A673 (cell line): ENCODE measurements at regions not wholly inside any gene's neighbourhood (a gene's known extent, or its start where the extent isn't known, plus 50 kb on each side); places are given as distances from the start of the nearest gene placed in this dataset.

Experiments used
- BruUV-seq: library from RNA; stranded (reverse); fragments of 400-500 nt; replicated peaks from 2 replicates; lab custom pipeline; 2021; lab: Mats Ljungman, UMichigan
- CTCF ChIA-PET: fragments of 300-600 bp; sonication (Branson Sonifier 250); formaldehyde crosslinking; loops from one replicate; lab custom pipeline; 2022; ENCODE audit warnings: antibody characterized with exemption; lab: Charles Lee
- POLR2A ChIA-PET: fragments of 300-600 bp; sonication (Branson Sonifier 250); formaldehyde crosslinking; loops from one replicate; lab custom pipeline; 2022; ENCODE audit warnings: antibody characterized with exemption; ENCODE audit not compliant: low non-redundant PET; lab: Charles Lee
- DNase-seq: peaks from one replicate; pipeline ENCODE4 v3.0.0-alpha.2; 2015; ENCODE audit warnings: low spot score
- H3K27ac ChIP-seq: fragments of 200-600 bp; sonication (generic); 2 replicates; pipeline ENCODE4 v1.5.1; 2016; ENCODE audit warnings: mixed run types, low read depth, mild to moderate bottlenecking, mixed read lengths, antibody characterized with exemption, low read length; ENCODE audit not compliant: poor library complexity, severe bottlenecking
- H3K27me3 ChIP-seq: fragments of 200-600 bp; sonication (generic); replicated peaks from 2 replicates; pipeline ENCODE4 v1.6.1; 2017; ENCODE audit warnings: mixed run types, low read depth, mild to moderate bottlenecking, mixed read lengths, antibody characterized with exemption, low read length; ENCODE audit not compliant: insufficient read depth, poor library complexity
- H3K36me3 ChIP-seq: fragments of 200-600 bp; sonication (generic); 2 replicates; pipeline ENCODE4 v1.6.1; 2016; ENCODE audit warnings: mixed run types, mild to moderate bottlenecking, mixed read lengths, antibody characterized with exemption, low read length; ENCODE audit not compliant: insufficient read depth, poor library complexity, severe bottlenecking
- H3K4me1 ChIP-seq: fragments of 200-600 bp; sonication (generic); 2 replicates; pipeline ENCODE4 v1.6.1; 2017; ENCODE audit warnings: mixed run types, mild to moderate bottlenecking, mixed read lengths, antibody characterized with exemption, low read length; ENCODE audit not compliant: insufficient read depth, poor library complexity, severe bottlenecking
- H3K4me3 ChIP-seq: fragments of 200-600 bp; sonication (generic); 2 replicates; pipeline ENCODE4 v1.5.1; 2016; ENCODE audit warnings: low read depth, mixed run types, mild to moderate bottlenecking, mixed read lengths, low read length; ENCODE audit not compliant: poor library complexity, severe bottlenecking
- H3K9me3 ChIP-seq: fragments of 200-600 bp; sonication (generic); 2 replicates; pipeline ENCODE4 v1.6.1; 2016; ENCODE audit warnings: mixed run types, low read depth, mild to moderate bottlenecking, mixed read lengths, antibody characterized with exemption, low read length; ENCODE audit not compliant: poor library complexity, severe bottlenecking
- EZH2 ChIP-seq: fragments of 200-600 bp; sonication (generic); IDR thresholded peaks from 2 replicates; pipeline ENCODE4 v1.6.1; 2017; ENCODE audit warnings: borderline replicate concordance, low read depth, mild to moderate bottlenecking, mixed read lengths, antibody characterized with exemption, low read length; ENCODE audit not compliant: poor library complexity, severe bottlenecking
- intact Hi-C: fragments of 100-400 bp; cut with micrococcal nuclease; formaldehyde crosslinking; loops from one replicate; pipeline ENCODE4 v1.10.0; 2022; ENCODE audit not compliant: unreplicated experiment
- TF ChIP-seq, protein P1 (sequence below): fragments of 300-800, 200-600 bp; sonication (generic); conservative IDR thresholded peaks from 2 replicates; pipeline ENCODE4 v1.5.1; 2017; ENCODE audit warnings: low read depth, mild to moderate bottlenecking, antibody characterized with exemption, low read length, moderate library complexity, mixed read lengths

DNA sequence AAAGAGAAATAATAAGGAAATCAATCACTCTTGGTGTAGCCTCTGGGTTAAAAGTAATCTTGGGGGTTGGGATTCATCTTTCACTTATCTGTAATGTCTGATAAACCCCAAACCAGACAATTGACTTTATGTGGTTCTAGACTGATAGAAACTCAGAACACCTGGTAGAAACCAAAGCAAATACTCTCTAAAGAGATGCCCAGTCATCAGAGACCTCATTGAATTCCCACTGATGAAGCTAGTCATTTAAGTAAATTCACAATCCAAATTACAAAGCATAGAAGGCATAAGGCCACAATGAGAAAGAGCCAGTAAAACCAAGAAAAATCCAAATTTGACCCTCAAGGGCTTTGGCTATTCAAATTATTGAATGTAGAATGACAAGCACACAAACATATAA is 250.6 kb downstream of the MBNL1 start:
- Histone ChIP-seq H3K27ac (no peak overlapping the region), H3K9me3 (no peaks in the 10 kb centered on the region), H3K4me3 (no peak overlapping the region), H3K36me3 (no peaks in the 10 kb centered on the region), H3K27me3 (no peaks in the 10 kb centered on the region), H3K4me1 (peaks cover 15% of the 10 kb centered on the region)
- intact Hi-C loops: no loop called here
- no peak for DNase-seq
- ChIA-PET CTCF (no interaction called here), POLR2A (interaction anchor here (0.7 kb wide), 1 partner anchor 198 kb away, joined by 7 read pairs; no protein-coding TSS in a partner anchor)
- TF ChIP-seq EZH2: no peak
- TF ChIP-seq, protein P1, sequence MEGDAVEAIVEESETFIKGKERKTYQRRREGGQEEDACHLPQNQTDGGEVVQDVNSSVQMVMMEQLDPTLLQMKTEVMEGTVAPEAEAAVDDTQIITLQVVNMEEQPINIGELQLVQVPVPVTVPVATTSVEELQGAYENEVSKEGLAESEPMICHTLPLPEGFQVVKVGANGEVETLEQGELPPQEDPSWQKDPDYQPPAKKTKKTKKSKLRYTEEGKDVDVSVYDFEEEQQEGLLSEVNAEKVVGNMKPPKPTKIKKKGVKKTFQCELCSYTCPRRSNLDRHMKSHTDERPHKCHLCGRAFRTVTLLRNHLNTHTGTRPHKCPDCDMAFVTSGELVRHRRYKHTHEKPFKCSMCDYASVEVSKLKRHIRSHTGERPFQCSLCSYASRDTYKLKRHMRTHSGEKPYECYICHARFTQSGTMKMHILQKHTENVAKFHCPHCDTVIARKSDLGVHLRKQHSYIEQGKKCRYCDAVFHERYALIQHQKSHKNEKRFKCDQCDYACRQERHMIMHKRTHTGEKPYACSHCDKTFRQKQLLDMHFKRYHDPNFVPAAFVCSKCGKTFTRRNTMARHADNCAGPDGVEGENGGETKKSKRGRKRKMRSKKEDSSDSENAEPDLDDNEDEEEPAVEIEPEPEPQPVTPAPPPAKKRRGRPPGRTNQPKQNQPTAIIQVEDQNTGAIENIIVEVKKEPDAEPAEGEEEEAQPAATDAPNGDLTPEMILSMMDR: no peak
- no TSS peak for BruUV-seq

GRCh38 chr3:152522036-152522435 is 253.3 kb downstream of the MBNL1 start:
- no peak for TF ChIP-seq EZH2
- TF ChIP-seq, protein P1: no peak
- BruUV-seq: no TSS peak
- CTCF ChIA-PET: no interaction called here
- intact Hi-C loops: no loop called here
- POLR2A ChIA-PET: no interaction called here
- H3K9me3 ChIP-seq: no peaks in the 10 kb centered on the region
- no peak overlapping the region for H3K27ac ChIP-seq
- H3K27me3 ChIP-seq: no peaks in the 10 kb centered on the region
- H3K4me3 ChIP-seq: no peak overlapping the region
- H3K36me3 ChIP-seq: no peaks in the 10 kb centered on the region
- peaks cover 6% of the 10 kb centered on the region for H3K4me1 ChIP-seq
- no peak for DNase-seq

GRCh38 chr3:152524198-152525140 is 255.7 kb downstream of the MBNL1 start:
- BruUV-seq: no TSS peak
- H3K4me3 ChIP-seq: no peak overlapping the region
- H3K4me1 ChIP-seq: no peaks in the 10 kb centered on the region
- TF ChIP-seq EZH2: no peak
- TF ChIP-seq, protein P1: peak; percentile 93
- no peaks in the 10 kb centered on the region for H3K9me3 ChIP-seq
- POLR2A ChIA-PET: interaction anchor here (0.6 kb wide), 1 partner anchor 67 kb away, joined by 5 read pairs; no protein-coding TSS in a partner anchor
- intact Hi-C loops: loop anchor here (2.0 kb wide), 1 partner anchor 48 kb away; no protein-coding TSS in a partner anchor
- no peaks in the 10 kb centered on the region for H3K36me3 ChIP-seq
- DNase-seq: peak; percentile 73
- CTCF ChIA-PET: interaction anchor here (1.0 kb wide), 1 partner anchor 52 kb away, joined by 9 read pairs; no protein-coding TSS in a partner anchor
- no peak overlapping the region for H3K27ac ChIP-seq
- no peaks in the 10 kb centered on the region for H3K27me3 ChIP-seq
